CD4-positive, alpha-beta T cell treated with Interleukin-6 for 4 hours (primary cell): ENCODE measurements at regions not wholly inside any gene's neighbourhood (a gene's known extent, or its start where the extent isn't known, plus 50 kb on each side); places are given as distances from the start of the nearest gene placed in this dataset.

Experiments
- DNase-seq: peaks from one replicate; pipeline ENCODE4 v3.0.0-alpha.2; 2020; ENCODE audit warnings: mixed read lengths

DNA sequence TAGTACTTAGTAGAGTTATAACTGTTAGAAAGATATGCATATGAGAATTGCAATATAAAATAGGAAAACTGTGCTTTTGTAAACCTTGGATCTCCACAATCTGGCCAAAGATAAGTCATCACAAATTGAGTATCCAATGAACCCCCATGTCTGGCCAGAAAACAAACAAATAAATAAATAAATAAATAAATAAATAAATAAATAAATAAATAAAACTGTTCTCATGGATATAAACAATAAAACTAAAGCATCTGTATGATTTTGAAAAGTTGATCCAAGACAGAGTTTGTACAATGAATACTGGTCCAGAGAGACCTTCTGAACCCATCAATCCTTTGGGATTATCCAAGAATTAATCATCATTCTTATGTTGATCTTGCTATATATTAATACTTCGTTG is 367.6 kb upstream of the CDH9 start:
- no peak for DNase-seq

GRCh38 chr5:27403243-27403882 is 365.0 kb upstream of the CDH9 start:
- DNase-seq = no peak

DNA sequence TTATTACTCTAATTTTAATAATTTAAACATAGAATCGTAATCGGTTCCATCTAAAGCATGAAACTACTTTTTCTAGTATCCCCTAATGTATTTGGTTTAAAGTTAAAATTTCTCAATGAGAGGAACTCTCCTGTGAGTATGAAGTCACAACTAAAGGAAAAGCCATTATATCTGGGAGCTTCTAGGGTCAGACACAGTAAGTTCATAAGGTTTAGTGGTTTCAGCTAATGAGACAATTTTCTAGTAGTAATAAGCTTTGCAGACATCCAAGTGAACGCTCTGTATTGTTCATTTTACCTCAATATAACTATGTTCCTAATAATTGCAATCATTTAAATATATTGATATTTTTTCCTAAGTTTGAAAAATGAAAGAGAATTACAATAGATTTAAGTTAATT is 364.4 kb upstream of the CDH9 start:
- DNase-seq = no peak

DNA sequence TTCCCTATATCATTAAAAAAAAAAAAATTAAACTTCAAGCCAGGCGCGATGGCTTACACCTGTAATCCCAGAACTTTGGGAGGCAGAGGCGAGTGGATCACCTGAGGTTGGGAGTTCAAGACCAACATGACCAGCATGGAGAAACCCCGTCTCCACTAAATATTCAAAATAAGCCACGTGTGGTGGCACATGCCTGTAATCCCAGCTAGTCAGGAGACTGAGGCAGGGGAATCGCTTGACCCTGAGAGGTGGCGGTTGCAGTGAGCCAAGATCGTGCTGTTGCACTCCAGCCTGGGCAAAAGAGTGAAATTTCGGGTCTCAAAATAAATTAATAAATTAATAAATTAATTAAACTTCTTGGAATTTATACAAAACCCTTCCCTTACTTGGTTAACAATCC is 358.6 kb upstream of the CDH9 start:
- DNase-seq = no peak

DNA sequence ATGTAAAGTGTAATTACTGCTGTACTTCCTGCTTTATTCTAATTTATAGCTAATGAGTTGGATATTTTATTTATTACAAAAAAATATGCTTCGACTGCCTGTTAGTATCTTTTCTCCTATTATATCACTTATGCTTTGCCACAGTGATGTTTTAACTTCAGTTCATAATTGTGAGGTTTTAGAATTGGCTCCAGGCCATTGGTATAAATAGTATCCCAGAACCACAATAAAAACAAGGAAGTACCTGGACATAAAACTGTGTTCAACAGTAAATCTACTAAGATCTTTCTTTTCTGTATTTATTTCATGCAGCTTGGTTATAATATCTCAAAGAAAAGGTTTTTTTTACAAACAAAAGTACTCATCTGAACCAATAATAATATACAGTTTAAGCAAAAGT is 354.3 kb upstream of the CDH9 start:
- no peak for DNase-seq

- DNase-seq = no peak
Observed at GRCh38 chr5:27389696-27390095, 351.3 kb upstream of the CDH9 start.

DNA sequence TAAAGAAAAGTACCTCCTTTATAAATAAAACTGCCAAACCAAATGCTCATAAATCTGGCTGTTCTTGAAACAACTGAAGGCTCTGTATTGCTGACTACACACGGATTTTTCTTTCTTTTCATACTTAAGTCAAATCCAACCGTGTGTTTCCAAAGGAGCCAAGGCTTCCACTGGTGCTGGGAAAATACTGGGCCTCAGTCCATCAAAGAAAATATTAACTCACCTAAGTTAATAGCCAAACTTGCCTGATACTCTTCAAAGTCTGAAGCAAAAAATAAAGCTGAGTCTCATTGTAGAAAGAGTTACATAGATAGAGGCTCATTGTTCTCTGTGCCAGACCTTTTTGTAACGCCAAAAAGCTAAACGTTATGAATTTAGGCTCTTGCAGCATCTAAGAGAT is 350.4 kb upstream of the CDH9 start:
- DNase-seq = no peak

GRCh38 chr5:27387535-27388073 is 349.2 kb upstream of the CDH9 start:
- no peak for DNase-seq

DNA sequence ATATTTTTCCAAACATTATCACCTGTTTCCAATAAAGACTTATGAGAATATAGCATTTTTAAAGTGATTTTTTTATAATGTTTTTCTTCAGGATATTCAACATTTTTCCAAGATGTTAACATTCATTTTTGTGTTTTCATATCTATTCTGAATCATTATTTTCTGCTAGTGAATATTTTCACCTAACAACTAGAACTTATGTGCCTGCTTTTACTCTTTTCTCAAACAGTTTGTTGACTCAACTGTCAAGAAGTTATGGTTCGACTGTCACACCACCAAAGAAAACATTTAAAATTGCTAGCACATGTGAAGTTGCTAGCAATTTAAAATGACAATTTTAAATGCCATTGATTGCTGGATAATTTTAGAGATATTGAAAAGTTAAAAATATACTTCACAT is 343.3 kb upstream of the CDH9 start:
- DNase-seq = no peak

GRCh38 chr5:27377626-27378025 is 339.2 kb upstream of the CDH9 start:
- no peak for DNase-seq

DNA sequence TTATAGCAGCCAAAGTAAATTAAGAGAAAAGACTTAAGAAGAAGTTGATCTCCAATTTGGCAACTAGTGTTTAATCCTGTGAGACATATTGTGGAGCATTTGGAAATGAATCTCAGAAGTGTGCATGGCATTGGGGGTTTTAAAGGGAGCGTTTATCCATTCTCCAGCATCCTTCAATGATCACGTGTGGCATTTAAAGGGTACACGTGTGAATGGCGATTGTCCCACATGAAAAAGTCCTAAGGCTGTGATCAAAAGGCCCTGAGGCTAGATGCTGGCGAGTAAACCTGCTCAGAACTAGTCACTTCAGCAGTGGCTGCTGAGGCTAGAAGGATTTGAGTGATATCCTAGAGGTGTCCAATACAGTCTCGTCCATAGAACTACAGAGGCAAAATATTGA is 315.6 kb upstream of the CDH9 start:
- no peak for DNase-seq

GRCh38 chr5:27353540-27353939 is 315.2 kb upstream of the CDH9 start:
- no peak for DNase-seq

DNA sequence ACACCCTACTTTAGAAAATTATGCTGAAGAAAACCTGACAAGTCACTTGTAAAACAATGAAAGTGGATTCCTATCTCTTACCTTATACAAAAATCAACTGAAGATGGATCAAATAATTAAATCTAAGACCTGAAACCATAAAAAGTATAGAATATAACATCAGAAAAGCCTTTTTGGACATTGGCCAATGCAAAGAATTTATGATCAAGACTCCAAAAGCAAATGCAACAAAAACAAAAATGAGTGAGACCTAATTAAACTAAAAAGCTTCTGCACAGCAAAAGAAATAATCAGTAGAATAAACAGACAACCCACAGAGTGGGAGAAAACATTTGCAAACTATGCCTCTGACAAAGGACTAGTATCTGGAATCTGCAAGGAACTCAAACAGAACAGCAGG is 303.0 kb upstream of the CDH9 start:
- DNase-seq = no peak

- no peak for DNase-seq
Observed at GRCh38 chr5:27336817-27337216, 298.4 kb upstream of the CDH9 start.

DNA sequence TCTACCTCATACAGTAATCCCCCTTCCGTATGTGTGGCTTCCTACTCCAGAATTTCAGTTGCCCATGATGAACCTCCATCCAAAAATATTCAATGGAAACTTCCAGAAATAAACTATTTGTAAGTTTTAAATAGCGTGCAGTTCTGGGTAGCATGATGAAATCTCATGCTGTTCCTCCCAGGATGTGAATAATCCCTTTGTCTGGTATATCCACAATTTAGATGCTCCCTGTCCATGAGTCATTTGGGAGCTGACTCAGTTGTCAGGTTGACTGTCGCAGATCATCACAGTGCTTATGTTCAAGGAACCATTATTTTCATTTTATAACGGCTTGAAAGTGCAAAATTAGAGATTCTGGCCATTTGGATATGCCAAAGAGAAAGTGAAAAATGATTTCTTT is 290.1 kb upstream of the CDH9 start:
- DNase-seq = no peak

DNA sequence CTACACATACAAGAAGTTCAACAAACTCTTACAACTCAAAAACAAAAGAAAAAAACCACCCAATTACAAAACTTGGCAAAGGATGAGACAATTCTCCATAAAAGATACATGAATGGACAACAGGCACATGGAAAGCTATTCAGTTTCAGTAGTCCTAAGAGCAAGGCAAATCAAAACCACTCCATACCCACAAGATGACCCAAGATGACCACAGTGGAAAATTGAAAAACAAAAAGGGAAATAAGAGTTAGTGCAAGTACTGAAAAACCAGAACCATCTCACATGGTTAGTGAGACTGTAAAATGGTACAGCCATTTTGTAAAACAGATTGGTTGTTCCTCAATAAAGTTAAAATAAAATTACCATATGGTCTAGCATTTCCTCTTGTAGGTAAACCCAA is 287.1 kb upstream of the CDH9 start:
- DNase-seq = no peak

- DNase-seq = no peak
Observed at GRCh38 chr5:27318701-27319100, 280.3 kb upstream of the CDH9 start.

GRCh38 chr5:27316271-27316650 is 277.9 kb upstream of the CDH9 start:
- no peak for DNase-seq

DNA sequence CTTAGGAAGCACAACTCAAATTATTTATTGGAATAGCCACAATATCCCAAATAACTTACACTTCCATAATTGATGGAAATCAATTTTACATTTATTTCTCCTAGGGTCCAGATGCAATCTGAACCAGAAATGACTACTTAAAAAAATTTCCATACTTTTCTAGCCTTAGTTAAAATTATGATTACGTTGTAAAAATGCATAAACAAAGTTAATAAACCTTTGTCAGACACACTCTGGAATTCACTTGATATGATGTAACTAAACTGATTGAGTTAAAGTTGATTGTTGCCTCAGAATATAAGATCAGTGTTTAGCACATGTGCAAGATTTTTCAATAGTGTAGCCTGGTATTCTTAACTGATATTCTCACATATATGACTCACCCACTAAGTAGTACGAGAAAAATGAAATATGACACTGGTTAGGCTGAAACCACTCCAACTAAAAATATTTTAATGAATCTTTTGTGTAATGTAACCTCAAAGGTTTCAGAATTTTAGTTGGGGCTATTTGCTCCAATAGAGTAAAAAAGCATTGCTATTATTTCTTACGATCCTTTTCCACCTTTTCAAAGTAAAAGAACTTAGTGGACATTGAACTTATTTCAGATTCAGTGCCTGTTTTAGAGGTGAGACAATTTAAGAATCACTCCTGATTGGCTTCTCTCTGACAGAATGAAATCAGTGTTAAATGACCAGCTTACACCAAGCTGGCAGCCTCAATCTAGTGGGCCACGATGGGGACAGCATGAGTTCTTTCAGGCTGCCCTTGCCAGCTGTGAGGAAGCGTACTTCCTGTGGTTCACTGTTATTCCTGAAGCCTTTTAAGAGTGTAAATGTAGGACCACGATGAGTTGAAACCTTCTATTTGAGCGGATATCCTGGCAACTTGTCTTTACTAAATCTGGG is 277.2 kb upstream of the CDH9 start:
- no peak for DNase-seq

DNA sequence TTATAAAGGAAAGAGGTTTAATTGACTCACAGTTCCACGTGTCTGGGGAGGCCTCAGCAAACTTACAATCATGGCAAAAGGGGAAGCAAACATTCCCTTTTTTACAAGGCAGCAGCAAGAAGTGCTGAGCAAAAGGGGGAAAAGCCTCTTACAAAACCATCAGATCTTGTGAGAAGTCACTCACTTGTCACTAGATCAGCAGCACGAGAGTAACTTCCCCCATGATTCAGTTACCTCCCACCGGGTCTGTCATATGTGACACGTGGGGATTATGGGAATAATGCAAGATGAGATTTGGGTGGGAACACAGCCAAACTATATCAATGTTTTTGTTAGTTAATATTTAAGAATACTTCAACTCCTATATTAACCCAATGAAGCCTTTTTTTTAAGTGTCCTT is 275.2 kb upstream of the CDH9 start:
- no peak for DNase-seq

- DNase-seq = no peak
Observed at GRCh38 chr5:27312291-27312893, 274.0 kb upstream of the CDH9 start.

DNA sequence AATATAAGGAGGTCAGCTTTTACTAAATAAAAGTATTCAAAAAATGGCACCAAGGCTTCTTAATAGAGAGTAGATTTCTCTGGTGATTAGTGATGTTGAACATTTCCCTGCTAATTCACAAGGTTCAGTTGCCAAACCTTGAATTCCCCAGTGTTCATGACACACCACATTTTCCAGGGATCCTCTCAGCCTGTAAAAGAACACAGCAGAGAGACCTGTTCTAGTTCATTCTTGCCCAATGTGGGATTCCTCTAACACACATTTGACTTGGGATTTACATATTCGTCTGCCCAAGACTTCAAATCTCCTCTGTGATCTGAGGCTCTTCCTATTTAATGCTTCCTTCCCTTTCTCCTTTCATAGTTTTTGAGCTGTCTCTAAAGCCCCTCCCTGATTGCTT is 273.2 kb upstream of the CDH9 start:
- no peak for DNase-seq

DNA sequence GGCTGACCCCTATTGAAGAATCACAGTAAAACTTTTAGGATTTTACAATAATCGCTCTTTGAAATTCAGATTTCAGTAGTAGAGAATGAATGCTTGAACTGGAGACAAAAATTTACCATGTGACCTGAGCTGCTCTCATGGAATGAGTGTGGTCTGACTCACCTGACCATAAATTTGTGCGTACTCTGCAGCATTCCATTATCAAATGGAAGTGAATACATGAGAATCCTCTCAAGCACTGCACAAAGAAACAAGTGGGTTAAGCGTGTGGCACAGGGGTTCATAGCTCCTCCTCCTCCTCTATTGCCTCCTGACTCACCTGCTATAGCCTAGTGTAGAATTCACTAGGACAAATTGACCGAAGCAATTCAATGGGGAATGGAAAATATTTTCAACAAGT is 269.8 kb upstream of the CDH9 start:
- no peak for DNase-seq

DNA sequence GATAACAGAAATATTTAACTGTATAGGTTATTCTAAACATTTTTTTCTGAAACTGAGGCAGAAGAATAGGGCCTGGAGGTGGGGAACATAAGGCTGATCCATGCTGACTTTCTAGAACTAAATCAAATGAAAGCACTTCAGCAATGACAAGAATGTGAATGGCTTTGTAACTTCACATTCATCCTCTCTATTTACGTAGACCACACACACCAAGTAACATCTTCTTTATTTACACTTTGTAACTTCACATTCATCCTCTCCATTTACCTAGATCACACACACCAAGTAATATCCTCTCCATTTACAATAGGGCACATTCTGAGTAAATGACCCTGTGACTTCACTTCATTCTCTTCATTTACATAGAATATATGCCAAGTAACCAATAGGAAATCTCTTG is 251.8 kb upstream of the CDH9 start:
- no peak for DNase-seq
